Sigmoid colon (tissue), 4 donors: ENCODE measurements at regions not wholly inside any gene's neighbourhood (a gene's known extent, or its start where the extent isn't known, plus 50 kb on each side); places are given as distances from the start of the nearest gene placed in this dataset.

ENCODE experiments used
- EP300 ChIP-seq, 4 donors: sonication (generic); formaldehyde crosslinking; IDR thresholded peaks; one replicate each; pipeline ENCODE4 v1.6.1; 2017; ENCODE audit warnings: antibody characterized with exemption in 4 of 4
- POLR2A ChIP-seq, 2 donors: fragments of 450-650 bp; IDR thresholded peaks; one replicate each; pipeline ENCODE4 v1.6.1; 2016; ENCODE audit warnings: antibody characterized with exemption in 2 of 2, mild to moderate bottlenecking in 2 of 2, moderate library complexity in 2 of 2
- POLR2AphosphoS5 ChIP-seq, 4 donors: sonication (generic); formaldehyde crosslinking; IDR thresholded peaks; one replicate each; pipeline ENCODE4 v1.6.1; 2017; ENCODE audit warnings: antibody characterized with exemption in 4 of 4
- TF ChIP-seq, protein P1 (sequence below), 4 experiments: fragments of 450-650 bp in 3 of 4; fragments of 200-600 bp in 1 of 4; IDR thresholded peaks; one replicate each; pipeline ENCODE4 v1.5.1; 2016 to 2019; ENCODE audit warnings: antibody characterized with exemption in 4 of 4, mild to moderate bottlenecking in 3 of 4, moderate library complexity in 2 of 4

- TF ChIP-seq POLR2A (IDR thresholded peaks at IDR 0.05): no peak
- TF ChIP-seq, protein P1, sequence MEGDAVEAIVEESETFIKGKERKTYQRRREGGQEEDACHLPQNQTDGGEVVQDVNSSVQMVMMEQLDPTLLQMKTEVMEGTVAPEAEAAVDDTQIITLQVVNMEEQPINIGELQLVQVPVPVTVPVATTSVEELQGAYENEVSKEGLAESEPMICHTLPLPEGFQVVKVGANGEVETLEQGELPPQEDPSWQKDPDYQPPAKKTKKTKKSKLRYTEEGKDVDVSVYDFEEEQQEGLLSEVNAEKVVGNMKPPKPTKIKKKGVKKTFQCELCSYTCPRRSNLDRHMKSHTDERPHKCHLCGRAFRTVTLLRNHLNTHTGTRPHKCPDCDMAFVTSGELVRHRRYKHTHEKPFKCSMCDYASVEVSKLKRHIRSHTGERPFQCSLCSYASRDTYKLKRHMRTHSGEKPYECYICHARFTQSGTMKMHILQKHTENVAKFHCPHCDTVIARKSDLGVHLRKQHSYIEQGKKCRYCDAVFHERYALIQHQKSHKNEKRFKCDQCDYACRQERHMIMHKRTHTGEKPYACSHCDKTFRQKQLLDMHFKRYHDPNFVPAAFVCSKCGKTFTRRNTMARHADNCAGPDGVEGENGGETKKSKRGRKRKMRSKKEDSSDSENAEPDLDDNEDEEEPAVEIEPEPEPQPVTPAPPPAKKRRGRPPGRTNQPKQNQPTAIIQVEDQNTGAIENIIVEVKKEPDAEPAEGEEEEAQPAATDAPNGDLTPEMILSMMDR (IDR thresholded peaks at IDR 0.05): no peak
- TF ChIP-seq EP300 (IDR thresholded peaks at IDR 0.05): no peak
- no peak for TF ChIP-seq POLR2AphosphoS5 (IDR thresholded peaks at IDR 0.05)
These were observed 87.3 kb upstream of the STEAP1B start for GRCh38 chr7:22587322-22587721.
